T1000 (cell line): ENCODE measurements at regions not wholly inside any gene's neighbourhood (a gene's known extent, or its start where the extent isn't known, plus 50 kb on each side); places are given as distances from the start of the nearest gene placed in this dataset.
"Not testable (repeated sequence)": the region's sequence is repeated elsewhere in the genome, so short reads cannot be mapped to it uniquely, and the experiment has no call there.

Experiments used
- DNase-seq: peaks from one replicate; lab custom pipeline; 2025; ENCODE audit warnings: mixed read lengths; lab: John Stamatoyannopoulos, UW

- no peak for DNase-seq
These were observed 152.5 kb upstream of the GHITM start for GRCh38 chr10:83986800-83987199.

- DNase-seq: peak; percentile 5
These were observed 152.1 kb upstream of the GHITM start for GRCh38 chr10:83987216-83987615.

- no peak for DNase-seq
These were observed 150.9 kb upstream of the GHITM start for GRCh38 chr10:83988435-83988834.

- no peak for DNase-seq
These were observed 149.2 kb upstream of the GHITM start for GRCh38 chr10:83990126-83990525.

- DNase-seq: no peak
These were observed 147.1 kb upstream of the GHITM start for GRCh38 chr10:83991986-83992753.

- no peak for DNase-seq
These were observed 145.0 kb upstream of the GHITM start for GRCh38 chr10:83994325-83994724.

GRCh38 chr10:83995738-83996331, 143.5 kb upstream of the GHITM start:
- no peak for DNase-seq

- no peak for DNase-seq
These were observed 135.1 kb upstream of the GHITM start for GRCh38 chr10:84004221-84004620.

GRCh38 chr10:84005403-84005802, 133.9 kb upstream of the GHITM start:
- DNase-seq: no peak

- DNase-seq: no peak
These were observed 131.8 kb upstream of the GHITM start for GRCh38 chr10:84007482-84007881.

- no peak for DNase-seq
These were observed 130.4 kb upstream of the GHITM start for GRCh38 chr10:84008878-84009277.

GRCh38 chr10:84012431-84012830, 126.9 kb upstream of the GHITM start:
- DNase-seq: no peak

- DNase-seq: no peak
These were observed 126.4 kb upstream of the GHITM start for GRCh38 chr10:84012831-84013458.

- no peak for DNase-seq
These were observed 123.3 kb upstream of the GHITM start for GRCh38 chr10:84015877-84016595.

- no peak for DNase-seq
These were observed 120.5 kb upstream of the GHITM start for GRCh38 chr10:84018826-84019225.

- not testable (repeated sequence) for DNase-seq
These were observed 119.4 kb upstream of the GHITM start for GRCh38 chr10:84019854-84020458.

- no peak for DNase-seq
These were observed 112.5 kb upstream of the GHITM start for GRCh38 chr10:84026821-84027257.

GRCh38 chr10:84029840-84030239, 109.5 kb upstream of the GHITM start:
- no peak for DNase-seq

GRCh38 chr10:84038035-84038434, 101.3 kb upstream of the GHITM start:
- DNase-seq: no peak

GRCh38 chr10:84039957-84040356, 99.4 kb upstream of the GHITM start:
- DNase-seq: no peak

- no peak for DNase-seq
These were observed 91.9 kb upstream of the GHITM start for GRCh38 chr10:84047258-84048010.
